Endothelial cell of umbilical vein (primary cell): ENCODE measurements at regions not wholly inside any gene's neighbourhood (a gene's known extent, or its start where the extent isn't known, plus 50 kb on each side); places are given as distances from the start of the nearest gene placed in this dataset.

Experiments
- BruUV-seq: library from RNA; stranded (reverse); fragments of 400-500 nt; replicated peaks from 2 replicates; lab custom pipeline; 2021; lab: Mats Ljungman, UMichigan
- CTCF ChIA-PET: fragments of 300-600, 350-600 bp; sonication (Branson Sonifier 250); formaldehyde crosslinking; loops from one replicate; lab custom pipeline; 2021; ENCODE audit warnings: antibody characterized with exemption, inconsistent platforms; lab: Charles Lee
- POLR2A ChIA-PET: fragments of 300-600, 350-600 bp; sonication (Branson Sonifier 250); formaldehyde crosslinking; loops from one replicate; lab custom pipeline; 2021; ENCODE audit warnings: antibody characterized with exemption, inconsistent platforms; lab: Charles Lee
- DNase-seq: peaks from one replicate; pipeline ENCODE4 v3.0.0-alpha.2; 2011; ENCODE audit warnings: low read depth, low spot score
- FAIRE-seq: peaks from 2 replicates; lab custom pipeline; 2011; peaks lifted over from hg19 to GRCh38; lab: Jason Lieb, UNC
- H2AFZ ChIP-seq: 2 replicates; pipeline ENCODE4 v1.6.0; 2012; ENCODE audit warnings: low read depth, low read length, control low read depth, inconsistent platforms
- H3K27ac ChIP-seq: 2 replicates; pipeline ENCODE4 v1.5.1; 2011; ENCODE audit warnings: low read depth, mild to moderate bottlenecking, control low read depth, low read length, moderate library complexity; ENCODE audit not compliant: insufficient read depth
- H3K27me3 ChIP-seq, 2 experiments: 2 replicates each; pipeline versions ENCODE4 v1.6.0 to v1.6.1; 2011; ENCODE audit warnings: low read length in 2 of 2, mixed read lengths in 1 of 2; ENCODE audit not compliant: control insufficient read depth in 2 of 2, insufficient read depth in 2 of 2
- H3K36me3 ChIP-seq, 2 experiments: 2 replicates in 1 of 2; 3 replicates in 1 of 2; pipeline ENCODE4 v1.5.1; 2011; ENCODE audit warnings: low read length in 2 of 2, mild to moderate bottlenecking in 1 of 2, moderate library complexity in 1 of 2; ENCODE audit not compliant: control insufficient read depth in 2 of 2, insufficient read depth in 2 of 2; ENCODE audit errors: extremely low read depth in 1 of 2
- H3K4me1 ChIP-seq: 3 replicates; pipeline ENCODE4 v1.5.1; 2011; ENCODE audit warnings: mild to moderate bottlenecking, low read length; ENCODE audit not compliant: control insufficient read depth, insufficient read depth; ENCODE audit errors: extremely low read depth
- H3K4me2 ChIP-seq: 2 replicates; pipeline ENCODE4 v1.6.1; 2011; ENCODE audit warnings: low read length, control low read depth, mixed read lengths; ENCODE audit not compliant: insufficient read depth
- H3K4me3 ChIP-seq, 3 experiments: fragments of 200-600 bp in 1 of 3; sonication (generic), shearing (Covaris generic) in 1 of 3; replicated peaks in 1 of 3; 2 replicates each; pipeline ENCODE4 v1.5.1; 2011 to 2016; ENCODE audit warnings: control low read depth in 3 of 3, low read length in 3 of 3, mild to moderate bottlenecking in 2 of 3, inconsistent platforms in 1 of 3, low read depth in 1 of 3, moderate library complexity in 1 of 3; ENCODE audit not compliant: insufficient read depth in 1 of 3
- H3K79me2 ChIP-seq: 2 replicates; pipeline ENCODE4 v1.6.0; 2012; ENCODE audit warnings: low read length, inconsistent platforms; ENCODE audit not compliant: control insufficient read depth, insufficient read depth
- H3K9ac ChIP-seq: replicated peaks from 2 replicates; pipeline ENCODE3; 2011; ENCODE audit warnings: low read length, control low read depth; ENCODE audit not compliant: insufficient read depth; ENCODE audit errors: extremely low read depth
- H3K9me1 ChIP-seq: replicated peaks from 3 replicates; pipeline ENCODE4 v1.6.0; 2011; ENCODE audit warnings: mild to moderate bottlenecking, low read length; ENCODE audit not compliant: control insufficient read depth, insufficient read depth; ENCODE audit errors: extremely low read depth
- H3K9me3 ChIP-seq: replicated peaks from 2 replicates; pipeline ENCODE4 v1.5.1; 2012; ENCODE audit warnings: low read length, inconsistent platforms; ENCODE audit not compliant: control insufficient read depth, insufficient read depth
- H4K20me1 ChIP-seq: replicated peaks from 2 replicates; pipeline ENCODE3; 2011; ENCODE audit warnings: mild to moderate bottlenecking, low read length; ENCODE audit not compliant: control insufficient read depth, insufficient read depth; ENCODE audit errors: extremely low read depth
- CTCF ChIP-seq, 2 donors: IDR thresholded peaks; 1 replicate in 1 of 2; 2 replicates in 1 of 2; pipeline ENCODE4 v1.5.1; 2011; ENCODE audit warnings: low read length in 2 of 2, mild to moderate bottlenecking in 2 of 2, moderate library complexity in 2 of 2, control low read depth in 1 of 2, inconsistent platforms in 1 of 2, low read depth in 1 of 2; ENCODE audit not compliant: insufficient read depth in 1 of 2; ENCODE audit errors: extremely low read depth in 1 of 2
- EZH2 ChIP-seq: IDR thresholded peaks from 2 replicates; pipeline ENCODE4 v1.6.1; 2012; ENCODE audit warnings: borderline replicate concordance, low read depth, mild to moderate bottlenecking, moderate library complexity, low read length, inconsistent platforms; ENCODE audit not compliant: severe bottlenecking
- FOS ChIP-seq: IDR thresholded peaks from 2 replicates; pipeline ENCODE4 v1.6.1; 2011; ENCODE audit warnings: mild to moderate bottlenecking, low read length, moderate library complexity, borderline replicate concordance; ENCODE audit not compliant: insufficient read depth
- GATA2 ChIP-seq: IDR thresholded peaks from 2 replicates; pipeline ENCODE4 v1.7.0; 2011; ENCODE audit warnings: low read depth, mild to moderate bottlenecking, moderate library complexity, mixed read lengths, low read length; ENCODE audit not compliant: insufficient read length, insufficient read depth
- JUN ChIP-seq: IDR thresholded peaks from 2 replicates; pipeline ENCODE4 v1.6.1; 2011; ENCODE audit warnings: borderline replicate concordance, low read depth; ENCODE audit not compliant: insufficient read length, insufficient read depth
- MYC ChIP-seq: IDR thresholded peaks from one replicate; pipeline ENCODE4 v1.6.1; 2011; ENCODE audit warnings: mild to moderate bottlenecking, low read depth, low read length
- POLR2A ChIP-seq: IDR thresholded peaks from 2 replicates; pipeline ENCODE4 v1.6.1; 2012; ENCODE audit warnings: low read depth, mild to moderate bottlenecking, control low read depth, low read length
- POLR2AphosphoS5 ChIP-seq: IDR thresholded peaks from 2 replicates; pipeline ENCODE4 v1.6.1; 2012; ENCODE audit warnings: low read depth, mild to moderate bottlenecking, control low read depth, low read length, moderate library complexity; ENCODE audit not compliant: insufficient read depth
- dilution Hi-C: fragments of 300-500 bp; cut with MboI; formaldehyde crosslinking; loops from one replicate; pipeline ENCODE4 v1.15.0; 2019; ENCODE audit warnings: low sequenced_read_pairs; ENCODE audit not compliant: extremely low pct_ligation_motif_present
- intact Hi-C: fragments of 100-400 bp; cut with micrococcal nuclease; formaldehyde crosslinking; loops from one replicate; pipeline ENCODE4 v1.10.0; 2022
- TF ChIP-seq, protein P1 (sequence below): IDR thresholded peaks from 2 replicates; pipeline ENCODE4 v1.6.1; 2011; ENCODE audit not compliant: insufficient read depth, insufficient read length

DNA sequence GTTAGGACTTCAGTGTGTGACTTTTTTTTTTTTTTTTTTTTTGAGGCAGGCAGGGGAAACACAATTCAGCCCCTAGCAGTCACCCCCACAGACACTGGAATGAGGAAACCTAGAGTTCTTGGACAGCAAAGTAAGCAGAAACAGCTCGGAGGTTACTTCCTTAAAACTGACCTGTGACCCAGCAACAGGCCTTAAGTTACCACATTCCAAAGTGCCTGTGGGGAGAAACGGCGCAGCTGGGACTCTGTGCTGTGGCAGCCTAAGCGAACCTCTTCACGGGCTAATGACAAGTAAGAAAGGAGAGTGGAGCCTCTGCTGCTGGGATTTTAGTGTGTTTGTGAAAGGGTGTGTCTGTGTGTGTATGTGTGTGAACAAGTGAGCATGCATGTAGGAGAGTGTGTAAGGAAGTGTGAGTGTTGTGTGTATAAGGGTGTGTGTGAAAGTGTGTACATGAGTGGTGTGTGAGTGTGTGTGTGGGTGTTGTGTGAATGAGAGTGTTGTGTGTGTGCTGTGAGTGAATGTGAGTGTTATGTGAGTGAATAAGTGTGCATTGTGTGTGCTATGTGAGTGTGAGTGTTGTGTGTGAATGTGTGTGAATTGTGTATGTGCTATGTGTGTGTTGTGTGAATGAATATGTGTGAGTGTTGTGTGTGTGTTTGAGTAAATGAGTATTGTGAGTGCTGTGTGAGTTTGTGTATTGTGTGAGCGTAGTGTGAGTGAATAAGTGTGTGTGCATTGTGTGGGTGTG lies 180.8 kb downstream of the BRINP2 start:
- DNase-seq (no peak), FAIRE-seq (no peak)
- H3K27ac ChIP-seq = no peak overlapping the region
- H3K9ac ChIP-seq = no peak overlapping the region
- H3K9me1 ChIP-seq = no peaks in the 10 kb centered on the region
- H2AFZ ChIP-seq = no peak overlapping the region
- intact Hi-C loops (loop anchor here (10.0 kb wide), 1 partner anchor 593 kb away; no protein-coding TSS in a partner anchor), dilution Hi-C loops (no loop called here)
- no TSS peak for BruUV-seq
- TF ChIP-seq EZH2 = no peak
- no peak for TF ChIP-seq MYC
- TF ChIP-seq POLR2A = no peak
- no peak for TF ChIP-seq GATA2
- no peak for TF ChIP-seq CTCF (IDR thresholded peaks at IDR 0.05; ENCODE audit: extremely low read depth in 1 of 2, insufficient read depth in 1 of 2, low read depth in 1 of 2, low read length in 2 of 2)
- no peak for TF ChIP-seq FOS
- TF ChIP-seq POLR2AphosphoS5 = no peak
- TF ChIP-seq JUN = no peak
- TF ChIP-seq, protein P1, sequence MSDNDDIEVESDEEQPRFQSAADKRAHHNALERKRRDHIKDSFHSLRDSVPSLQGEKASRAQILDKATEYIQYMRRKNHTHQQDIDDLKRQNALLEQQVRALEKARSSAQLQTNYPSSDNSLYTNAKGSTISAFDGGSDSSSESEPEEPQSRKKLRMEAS = no peak
- no peaks in the 10 kb centered on the region for H3K36me3 ChIP-seq
- H3K4me2 ChIP-seq = no peak overlapping the region
- no peaks in the 10 kb centered on the region for H3K9me3 ChIP-seq
- POLR2A ChIA-PET = no interaction called here
- no peak overlapping the region for H3K4me3 ChIP-seq
- CTCF ChIA-PET = no interaction called here
- no peaks in the 10 kb centered on the region for H3K27me3 ChIP-seq
- H3K4me1 ChIP-seq = no peaks in the 10 kb centered on the region
- no peaks in the 10 kb centered on the region for H4K20me1 ChIP-seq
- no peaks in the 10 kb centered on the region for H3K79me2 ChIP-seq
